T-helper 1 cell treated with Interleukin-12 subunit alpha and Interleukin-12 subunit beta and Interleukin-4 antibody, amounts not matched to agents 30 μg/mL and 1 μg/mL, for 36 hours (primary cell): ENCODE measurements at regions not wholly inside any gene's neighbourhood (a gene's known extent, or its start where the extent isn't known, plus 50 kb on each side); places are given as distances from the start of the nearest gene placed in this dataset.

ENCODE experiments used
- H3K27ac Mint-ChIP-seq: one replicate; pipeline ENCODE4 v1.8.0; 2021; ENCODE audit warnings: mild to moderate bottlenecking, mixed read lengths
- H3K27me3 Mint-ChIP-seq: one replicate; pipeline ENCODE4 v1.8.0; 2021; ENCODE audit warnings: low read depth, mixed read lengths
- H3K36me3 Mint-ChIP-seq: one replicate; pipeline ENCODE4 v1.8.0; 2021; ENCODE audit warnings: low read depth, mixed read lengths
- H3K4me1 Mint-ChIP-seq: one replicate; pipeline ENCODE4 v1.8.0; 2021; ENCODE audit warnings: low read depth, mixed read lengths
- H3K4me3 Mint-ChIP-seq: one replicate; pipeline ENCODE4 v1.8.0; 2021; ENCODE audit warnings: mild to moderate bottlenecking, moderate library complexity, mixed read lengths
- H3K9me3 Mint-ChIP-seq: one replicate; pipeline ENCODE4 v1.8.0; 2021; ENCODE audit warnings: mixed read lengths

- H3K36me3 Mint-ChIP-seq = peaks cover 6% of the 10 kb centered on the region
- no peak overlapping the region for H3K4me3 Mint-ChIP-seq
- H3K27ac Mint-ChIP-seq = no peak overlapping the region
- H3K9me3 Mint-ChIP-seq = no peaks in the 10 kb centered on the region
- H3K27me3 Mint-ChIP-seq = peaks cover 4% of the 10 kb centered on the region
- peaks cover 24% of the 10 kb centered on the region for H3K4me1 Mint-ChIP-seq
These were observed 50.8 kb upstream of the PRSS1 start for GRCh38 chr7:142698429-142698828.

GRCh38 chr7:142697270-142697669, 52.0 kb upstream of the PRSS1 start:
- Mint-ChIP-seq H3K27ac (no peak overlapping the region), H3K4me1 (peaks cover 23% of the 10 kb centered on the region), H3K36me3 (peaks cover 1% of the 10 kb centered on the region), H3K4me3 (no peak overlapping the region), H3K9me3 (no peaks in the 10 kb centered on the region), H3K27me3 (peaks cover 4% of the 10 kb centered on the region)

- H3K27ac Mint-ChIP-seq = no peak overlapping the region
- no peak overlapping the region for H3K4me3 Mint-ChIP-seq
These were observed 52.7 kb upstream of the PRSS1 start for GRCh38 chr7:142696456-142697179.

GRCh38 chr7:142693911-142694310, 55.4 kb upstream of the PRSS1 start:
- no peaks in the 10 kb centered on the region for H3K9me3 Mint-ChIP-seq
- H3K27ac Mint-ChIP-seq = no peak overlapping the region
- no peaks in the 10 kb centered on the region for H3K36me3 Mint-ChIP-seq
- H3K4me1 Mint-ChIP-seq = peaks cover 19% of the 10 kb centered on the region
- H3K27me3 Mint-ChIP-seq = peaks cover 4% of the 10 kb centered on the region
- H3K4me3 Mint-ChIP-seq = no peak overlapping the region

More at GRCh38 chr7:142696456-142697179, 52.7 kb upstream of the PRSS1 start:
- Mint-ChIP-seq H3K27me3 (peaks cover 4% of the 10 kb centered on the region), H3K4me1 (peaks cover 20% of the 10 kb centered on the region), H3K9me3 (no peaks in the 10 kb centered on the region), H3K36me3 (peaks cover 1% of the 10 kb centered on the region)

- no peak overlapping the region for H3K4me3 Mint-ChIP-seq
- peaks cover 26% of the 10 kb centered on the region for H3K4me1 Mint-ChIP-seq
- H3K36me3 Mint-ChIP-seq = no peaks in the 10 kb centered on the region
- no peaks in the 10 kb centered on the region for H3K27me3 Mint-ChIP-seq
- no peaks in the 10 kb centered on the region for H3K9me3 Mint-ChIP-seq
- peak overlapping the region; percentile 73 for H3K27ac Mint-ChIP-seq
These were observed 58.6 kb upstream of the PRSS1 start for GRCh38 chr7:142690554-142691182.

- H3K4me3 Mint-ChIP-seq = no peak overlapping the region
- no peaks in the 10 kb centered on the region for H3K36me3 Mint-ChIP-seq
- no peaks in the 10 kb centered on the region for H3K27me3 Mint-ChIP-seq
- no peaks in the 10 kb centered on the region for H3K9me3 Mint-ChIP-seq
- H3K4me1 Mint-ChIP-seq = peaks cover 22% of the 10 kb centered on the region
- no peak overlapping the region for H3K27ac Mint-ChIP-seq
These were observed 59.7 kb upstream of the PRSS1 start for GRCh38 chr7:142689439-142690120.

- Mint-ChIP-seq H3K4me1 (peaks cover 19% of the 10 kb centered on the region), H3K9me3 (no peaks in the 10 kb centered on the region), H3K4me3 (no peak overlapping the region), H3K27ac (no peak overlapping the region), H3K27me3 (peaks cover 4% of the 10 kb centered on the region), H3K36me3 (no peaks in the 10 kb centered on the region)
These were observed 63.3 kb upstream of the PRSS1 start for GRCh38 chr7:142685877-142686508.

- H3K27ac Mint-ChIP-seq = no peak overlapping the region
- no peak overlapping the region for H3K4me3 Mint-ChIP-seq
- peaks cover 3% of the 10 kb centered on the region for H3K9me3 Mint-ChIP-seq
- H3K4me1 Mint-ChIP-seq = peaks cover 11% of the 10 kb centered on the region
- H3K36me3 Mint-ChIP-seq = no peaks in the 10 kb centered on the region
- peaks cover 4% of the 10 kb centered on the region for H3K27me3 Mint-ChIP-seq
These were observed 67.8 kb upstream of the PRSS1 start for GRCh38 chr7:142681314-142682092.

- H3K9me3 Mint-ChIP-seq = no peaks in the 10 kb centered on the region
- H3K27ac Mint-ChIP-seq = no peak overlapping the region
- peaks cover 20% of the 10 kb centered on the region for H3K4me1 Mint-ChIP-seq
- H3K4me3 Mint-ChIP-seq = no peak overlapping the region
- H3K27me3 Mint-ChIP-seq = no peaks in the 10 kb centered on the region
- H3K36me3 Mint-ChIP-seq = peaks cover 5% of the 10 kb centered on the region
These were observed 77.8 kb upstream of the PRSS1 start for GRCh38 chr7:142671506-142671905.

- Mint-ChIP-seq H3K9me3 (no peaks in the 10 kb centered on the region), H3K27ac (no peak overlapping the region), H3K4me3 (no peak overlapping the region), H3K4me1 (peaks cover 20% of the 10 kb centered on the region), H3K36me3 (peaks cover 5% of the 10 kb centered on the region), H3K27me3 (no peaks in the 10 kb centered on the region)
These were observed 78.8 kb upstream of the PRSS1 start for GRCh38 chr7:142670511-142670910.

- H3K4me3 Mint-ChIP-seq = peak overlapping the region; percentile 14
- H3K4me1 Mint-ChIP-seq = peaks cover 20% of the 10 kb centered on the region
- peak overlapping the region; percentile 53 for H3K27ac Mint-ChIP-seq
- H3K9me3 Mint-ChIP-seq = no peaks in the 10 kb centered on the region
- H3K36me3 Mint-ChIP-seq = peaks cover 5% of the 10 kb centered on the region
- H3K27me3 Mint-ChIP-seq = no peaks in the 10 kb centered on the region
These were observed 80.1 kb upstream of the PRSS1 start for GRCh38 chr7:142669074-142669654.

- Mint-ChIP-seq H3K36me3 (peaks cover 2% of the 10 kb centered on the region), H3K27ac (no peak overlapping the region), H3K4me1 (peaks cover 20% of the 10 kb centered on the region), H3K4me3 (no peak overlapping the region), H3K27me3 (no peaks in the 10 kb centered on the region), H3K9me3 (no peaks in the 10 kb centered on the region)
These were observed 80.8 kb upstream of the PRSS1 start for GRCh38 chr7:142668495-142668894.

GRCh38 chr7:142657376-142657775, 91.9 kb upstream of the PRSS1 start:
- H3K4me3 Mint-ChIP-seq = no peak overlapping the region
- H3K36me3 Mint-ChIP-seq = no peaks in the 10 kb centered on the region
- H3K27me3 Mint-ChIP-seq = peaks cover 15% of the 10 kb centered on the region
- H3K27ac Mint-ChIP-seq = no peak overlapping the region
- H3K4me1 Mint-ChIP-seq = no peaks in the 10 kb centered on the region
- no peaks in the 10 kb centered on the region for H3K9me3 Mint-ChIP-seq

GRCh38 chr7:142654398-142654797, 94.9 kb upstream of the PRSS1 start:
- Mint-ChIP-seq H3K4me1 (no peaks in the 10 kb centered on the region), H3K9me3 (no peaks in the 10 kb centered on the region), H3K4me3 (no peak overlapping the region), H3K36me3 (no peaks in the 10 kb centered on the region), H3K27ac (peak overlapping the region; percentile 68), H3K27me3 (peaks cover 25% of the 10 kb centered on the region)
